ENCODE measurements at regions not wholly inside any gene's neighbourhood (a gene's known extent, or its start where the extent isn't known, plus 50 kb on each side); places are given as distances from the start of the nearest gene placed in this dataset.

- TF ChIP-seq, protein P1, sequence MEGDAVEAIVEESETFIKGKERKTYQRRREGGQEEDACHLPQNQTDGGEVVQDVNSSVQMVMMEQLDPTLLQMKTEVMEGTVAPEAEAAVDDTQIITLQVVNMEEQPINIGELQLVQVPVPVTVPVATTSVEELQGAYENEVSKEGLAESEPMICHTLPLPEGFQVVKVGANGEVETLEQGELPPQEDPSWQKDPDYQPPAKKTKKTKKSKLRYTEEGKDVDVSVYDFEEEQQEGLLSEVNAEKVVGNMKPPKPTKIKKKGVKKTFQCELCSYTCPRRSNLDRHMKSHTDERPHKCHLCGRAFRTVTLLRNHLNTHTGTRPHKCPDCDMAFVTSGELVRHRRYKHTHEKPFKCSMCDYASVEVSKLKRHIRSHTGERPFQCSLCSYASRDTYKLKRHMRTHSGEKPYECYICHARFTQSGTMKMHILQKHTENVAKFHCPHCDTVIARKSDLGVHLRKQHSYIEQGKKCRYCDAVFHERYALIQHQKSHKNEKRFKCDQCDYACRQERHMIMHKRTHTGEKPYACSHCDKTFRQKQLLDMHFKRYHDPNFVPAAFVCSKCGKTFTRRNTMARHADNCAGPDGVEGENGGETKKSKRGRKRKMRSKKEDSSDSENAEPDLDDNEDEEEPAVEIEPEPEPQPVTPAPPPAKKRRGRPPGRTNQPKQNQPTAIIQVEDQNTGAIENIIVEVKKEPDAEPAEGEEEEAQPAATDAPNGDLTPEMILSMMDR (IDR thresholded peaks at IDR 0.05): no peak
- TF ChIP-seq POLR2A (IDR thresholded peaks at IDR 0.05): no peak
These were observed 344.6 kb upstream of the CTSO start for GRCh38 chr4:156298230-156298629.

Data from lower leg skin (tissue), 3 donors.